ENCODE measurements at regions not wholly inside any gene's neighbourhood (a gene's known extent, or its start where the extent isn't known, plus 50 kb on each side); places are given as distances from the start of the nearest gene placed in this dataset.
"Not testable (repeated sequence)": the region's sequence is repeated elsewhere in the genome, so short reads cannot be mapped to it uniquely, and the experiment has no call there.

- DNase-seq (ENCODE audit: extremely low read depth, low read depth), result no peak
- TF ChIP-seq CTCF (IDR thresholded peaks at IDR 0.05; ENCODE audit: low read depth, low read length), result no peak
These were observed 77.7 kb upstream of the ZNF217 start for GRCh38 chr20:53671370-53671769.

DNA sequence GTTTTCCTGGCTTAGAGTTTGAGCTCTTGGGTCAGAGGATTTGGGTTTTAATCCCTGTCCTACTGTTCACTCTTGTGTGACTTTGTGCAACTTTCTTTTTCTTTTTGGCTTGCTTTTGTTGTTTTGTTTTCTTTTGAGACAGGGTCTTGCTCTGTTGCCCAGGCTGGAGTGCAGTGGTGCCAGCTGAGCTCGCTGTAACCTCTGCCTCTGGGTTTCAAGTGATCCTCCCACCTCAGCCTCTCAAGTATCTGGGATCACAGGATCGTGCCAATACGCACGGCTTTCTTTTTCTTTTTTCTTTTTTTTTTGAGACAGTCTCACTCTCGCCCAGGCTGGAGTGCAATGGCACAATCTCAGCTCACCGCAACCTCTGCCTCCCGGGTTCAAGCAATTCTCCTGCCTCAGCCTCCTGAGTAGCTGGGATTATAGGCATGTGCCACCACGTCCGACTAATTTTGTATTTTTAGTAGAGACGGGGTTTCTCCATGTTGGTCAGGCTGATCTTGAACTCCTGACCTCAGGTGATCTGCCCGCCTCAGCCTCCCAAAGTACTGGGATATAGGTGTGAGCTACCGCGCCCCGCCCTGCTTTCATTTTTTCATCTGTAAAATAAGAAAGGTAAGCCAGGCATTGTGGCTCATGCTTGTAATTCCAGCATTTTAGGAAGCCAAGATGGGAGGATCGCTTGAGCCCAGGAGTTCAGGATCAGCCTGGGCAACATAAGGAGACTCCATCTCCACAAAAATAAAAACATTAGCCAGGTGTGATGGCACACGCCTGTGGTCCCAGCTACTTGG, 76.1 kb upstream of the ZNF217 start:
- DNase-seq (ENCODE audit: extremely low read depth, low read depth), result not testable (repeated sequence)

- TF ChIP-seq CTCF (IDR thresholded peaks at IDR 0.05; ENCODE audit: low read depth, low read length), result no peak
- no peak for DNase-seq (ENCODE audit: extremely low read depth, low read depth)
These were observed 75.4 kb upstream of the ZNF217 start for GRCh38 chr20:53668992-53669391.

DNA sequence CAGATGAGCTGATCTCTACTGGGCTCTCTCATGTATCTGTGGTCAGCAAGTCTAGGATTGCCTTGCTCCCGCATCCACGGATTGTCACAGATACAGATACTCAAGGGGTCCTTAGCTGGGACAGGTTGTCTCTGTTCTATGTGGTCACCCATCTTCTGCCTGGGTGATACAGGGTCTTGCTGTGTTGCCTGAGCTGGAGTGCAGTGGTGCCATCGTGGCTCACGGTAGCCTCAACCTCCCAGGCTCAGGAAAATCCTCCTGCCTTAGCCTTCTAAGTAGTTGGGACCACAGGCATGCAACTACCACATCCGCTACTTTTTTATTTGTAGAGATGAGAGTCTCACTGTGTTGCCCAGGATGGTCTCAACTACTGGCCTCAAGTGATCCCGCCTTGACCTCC, 72.5 kb upstream of the ZNF217 start:
- no peak for TF ChIP-seq CTCF (IDR thresholded peaks at IDR 0.05; ENCODE audit: low read depth, low read length)
- no peak for DNase-seq (ENCODE audit: extremely low read depth, low read depth)

DNA sequence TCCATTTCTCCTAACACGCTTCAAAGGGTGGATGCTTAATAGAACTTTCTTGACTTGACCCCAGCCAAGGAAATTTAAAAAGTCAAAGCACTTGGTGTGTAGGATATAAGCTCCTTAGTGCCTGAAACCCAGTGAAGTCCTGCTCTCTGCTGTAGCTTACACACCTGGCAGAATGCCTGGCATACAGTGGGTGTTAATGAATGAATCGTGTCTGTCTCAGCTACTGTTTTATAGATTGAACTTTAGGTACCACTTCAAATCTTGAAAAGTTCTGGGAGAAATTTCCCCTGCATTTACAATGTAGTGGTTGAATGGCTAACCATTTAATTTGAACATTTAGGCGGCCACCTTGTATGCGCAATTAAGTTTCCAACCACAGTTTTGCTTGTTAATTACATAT, 70.5 kb upstream of the ZNF217 start:
- TF ChIP-seq CTCF (IDR thresholded peaks at IDR 0.05; ENCODE audit: low read depth, low read length), result no peak
- no peak for DNase-seq (ENCODE audit: extremely low read depth, low read depth)

GRCh38 chr20:53663521-53663920, 69.9 kb upstream of the ZNF217 start:
- DNase-seq (ENCODE audit: extremely low read depth, low read depth), result not testable (repeated sequence)

DNA sequence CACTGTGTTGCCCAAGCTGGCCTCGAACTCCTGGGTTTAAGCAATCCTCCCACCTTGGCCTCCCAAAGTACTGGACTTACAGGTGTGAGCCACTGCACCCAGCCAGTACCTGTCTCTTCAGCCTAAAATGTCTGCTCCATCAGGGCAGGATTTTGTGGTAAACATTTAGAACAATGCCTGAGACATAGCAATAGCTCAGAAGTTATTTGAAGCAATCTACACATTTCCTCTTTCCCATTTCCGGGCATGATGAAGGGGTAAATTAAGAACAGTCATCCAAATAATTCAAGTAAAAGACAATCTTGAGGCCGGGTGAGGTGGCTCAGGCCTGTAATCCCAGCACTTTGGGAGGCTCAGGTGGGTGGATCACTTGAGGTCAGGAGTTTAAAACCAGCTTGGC, 69.0 kb upstream of the ZNF217 start:
- DNase-seq (ENCODE audit: extremely low read depth, low read depth), result no peak
- TF ChIP-seq CTCF (IDR thresholded peaks at IDR 0.05; ENCODE audit: low read depth, low read length), result no peak

- no peak for DNase-seq (ENCODE audit: extremely low read depth, low read depth)
- no peak for TF ChIP-seq CTCF (IDR thresholded peaks at IDR 0.05; ENCODE audit: low read depth, low read length)
These were observed 67.3 kb upstream of the ZNF217 start for GRCh38 chr20:53660947-53661381.
